ENCODE measurements at regions not wholly inside any gene's neighbourhood (a gene's known extent, or its start where the extent isn't known, plus 50 kb on each side); places are given as distances from the start of the nearest gene placed in this dataset.

DNA sequence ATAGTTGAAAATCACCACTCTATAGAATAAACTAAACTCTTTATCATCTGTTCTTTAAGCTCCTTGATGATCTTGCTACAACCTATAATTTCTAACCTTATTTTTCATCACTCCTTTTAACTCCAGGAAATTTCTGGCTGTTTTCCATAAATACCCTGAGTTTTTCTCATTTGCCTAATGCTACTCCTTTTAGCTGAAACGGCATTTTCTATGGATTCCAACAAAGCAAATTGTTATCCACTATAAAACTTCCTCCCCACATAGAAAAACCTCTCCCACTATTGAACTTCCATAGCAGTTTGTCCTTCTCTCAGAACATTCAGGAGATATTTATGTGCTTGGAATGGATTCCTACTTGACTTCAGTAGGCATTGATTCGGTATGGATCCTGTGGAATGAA is 122.8 kb downstream of the SLC41A2 start:
- H3K36me3 Mint-ChIP-seq: no peaks in the 10 kb centered on the region
- H3K9me3 Mint-ChIP-seq: no peaks in the 10 kb centered on the region
- H3K27ac Mint-ChIP-seq: no peak overlapping the region
- no peaks in the 10 kb centered on the region for H3K4me1 Mint-ChIP-seq
- H3K27me3 Mint-ChIP-seq: no peaks in the 10 kb centered on the region
- ATAC-seq: no peak
- H3K4me3 Mint-ChIP-seq: no peak overlapping the region

DNA sequence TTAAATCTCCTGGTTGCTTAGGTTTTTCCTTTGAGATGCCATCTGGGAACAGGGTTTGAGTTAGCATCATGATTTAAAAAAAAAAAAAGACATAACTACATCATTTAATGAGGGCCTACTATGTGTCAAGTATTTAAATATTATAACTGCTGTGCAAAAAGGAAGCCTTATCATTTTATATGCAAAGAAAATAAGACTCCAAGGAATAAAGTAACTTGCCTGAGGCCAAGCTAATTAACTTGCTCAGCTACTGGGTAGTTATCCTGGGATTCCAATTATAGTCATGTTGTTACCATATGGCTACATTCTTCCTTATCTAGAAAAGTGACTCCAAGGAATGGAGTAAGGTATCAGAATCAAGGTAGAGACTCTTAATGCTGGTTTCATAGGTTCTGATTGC is 123.5 kb downstream of the SLC41A2 start:
- Mint-ChIP-seq H3K4me1 (no peaks in the 10 kb centered on the region), H3K27me3 (no peaks in the 10 kb centered on the region), H3K27ac (no peak overlapping the region), H3K9me3 (no peaks in the 10 kb centered on the region), H3K36me3 (no peaks in the 10 kb centered on the region), H3K4me3 (no peak overlapping the region)
- ATAC-seq: no peak

DNA sequence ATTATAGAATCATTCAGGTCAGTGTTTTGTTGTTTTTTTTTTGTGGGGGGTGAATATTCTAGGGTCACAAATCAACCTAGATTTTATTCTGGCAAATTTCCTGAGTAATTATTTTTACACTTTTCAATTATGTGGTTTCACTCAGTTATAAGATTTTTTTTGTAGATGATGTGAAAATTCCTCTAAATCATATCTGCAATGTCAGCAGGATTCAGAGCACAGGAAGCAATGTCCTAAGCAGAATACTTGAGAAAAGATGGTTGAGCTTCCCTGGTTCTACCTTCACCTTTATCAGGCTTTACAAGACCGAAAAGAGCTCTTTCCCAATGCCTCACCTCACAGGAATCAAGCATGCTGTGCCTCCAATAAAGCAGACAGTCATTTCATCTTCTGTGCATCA is 124.3 kb downstream of the SLC41A2 start:
- no peaks in the 10 kb centered on the region for H3K27me3 Mint-ChIP-seq
- H3K27ac Mint-ChIP-seq: no peak overlapping the region
- no peak overlapping the region for H3K4me3 Mint-ChIP-seq
- no peaks in the 10 kb centered on the region for H3K4me1 Mint-ChIP-seq
- H3K9me3 Mint-ChIP-seq: no peaks in the 10 kb centered on the region
- no peak for ATAC-seq
- no peaks in the 10 kb centered on the region for H3K36me3 Mint-ChIP-seq

DNA sequence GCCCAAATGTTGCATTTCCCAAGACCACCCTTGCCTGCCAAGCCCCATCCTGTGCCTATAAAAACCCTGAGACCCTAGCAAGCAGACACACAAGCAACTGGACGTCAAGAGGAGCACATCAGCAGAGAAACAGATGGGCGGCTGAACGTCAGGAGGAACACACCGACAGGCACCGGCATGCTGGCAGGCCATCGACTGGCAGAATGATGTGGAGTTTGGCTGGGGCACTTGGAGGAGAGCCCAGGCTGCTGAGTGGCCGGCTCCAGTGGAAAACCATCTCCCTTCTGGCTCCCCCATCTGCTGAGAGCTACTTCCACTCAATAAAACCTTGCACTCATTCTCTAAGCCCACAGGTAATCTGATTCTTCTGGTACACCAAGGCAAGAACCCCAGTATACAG is 130.1 kb downstream of the SLC41A2 start:
- H3K27me3 Mint-ChIP-seq: no peaks in the 10 kb centered on the region
- no peak overlapping the region for H3K27ac Mint-ChIP-seq
- H3K9me3 Mint-ChIP-seq: peaks cover 9% of the 10 kb centered on the region
- H3K4me1 Mint-ChIP-seq: no peaks in the 10 kb centered on the region
- H3K36me3 Mint-ChIP-seq: peaks cover 23% of the 10 kb centered on the region
- no peak for ATAC-seq
- H3K4me3 Mint-ChIP-seq: no peak overlapping the region

DNA sequence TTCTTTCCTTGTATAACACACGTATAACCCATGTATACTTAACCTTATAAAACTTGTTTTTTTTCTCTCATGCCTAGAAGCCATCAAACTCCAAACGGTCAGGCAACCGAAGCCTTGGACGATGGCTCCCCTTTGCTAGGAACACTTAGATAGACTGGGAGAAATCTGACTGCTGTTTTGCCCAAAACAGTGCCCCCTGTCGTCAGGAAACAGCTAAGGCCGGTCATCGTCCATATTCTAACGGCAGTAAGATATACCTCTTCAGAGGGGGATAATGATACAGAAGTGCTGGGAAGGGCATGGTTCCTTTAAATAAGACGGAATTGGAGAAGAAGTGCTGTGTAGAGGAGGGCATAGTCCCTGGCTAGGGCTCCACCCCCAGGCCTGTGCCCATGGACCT is 130.5 kb downstream of the SLC41A2 start:
- Mint-ChIP-seq H3K27ac (no peak overlapping the region), H3K4me1 (no peaks in the 10 kb centered on the region), H3K4me3 (no peak overlapping the region), H3K9me3 (peaks cover 9% of the 10 kb centered on the region), H3K27me3 (no peaks in the 10 kb centered on the region), H3K36me3 (peaks cover 23% of the 10 kb centered on the region)
- ATAC-seq: no peak

DNA sequence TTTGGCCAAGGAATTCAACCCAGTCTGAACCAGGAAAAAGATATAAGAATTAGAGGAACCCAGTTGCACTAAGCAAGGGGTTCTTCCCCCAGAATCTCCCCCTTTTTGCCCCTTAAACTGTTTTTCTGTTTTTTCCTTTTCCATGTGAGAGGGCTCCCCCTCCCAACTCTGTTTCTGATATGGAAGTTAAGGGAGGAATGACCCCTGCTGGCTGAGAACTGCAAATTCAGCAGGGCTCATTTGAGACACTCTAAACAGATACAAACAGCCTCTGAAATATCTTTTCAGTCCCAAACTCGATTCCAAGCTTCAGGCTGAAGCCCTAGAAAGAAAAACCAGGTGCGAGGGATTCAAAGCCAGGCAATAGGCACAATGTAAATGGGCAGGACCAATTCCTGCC is 132.7 kb downstream of the SLC41A2 start:
- no peak for ATAC-seq
- H3K9me3 Mint-ChIP-seq: peaks cover 9% of the 10 kb centered on the region
- H3K27me3 Mint-ChIP-seq: no peaks in the 10 kb centered on the region
- peaks cover 23% of the 10 kb centered on the region for H3K36me3 Mint-ChIP-seq
- H3K4me3 Mint-ChIP-seq: no peak overlapping the region
- H3K4me1 Mint-ChIP-seq: no peaks in the 10 kb centered on the region
- no peak overlapping the region for H3K27ac Mint-ChIP-seq

DNA sequence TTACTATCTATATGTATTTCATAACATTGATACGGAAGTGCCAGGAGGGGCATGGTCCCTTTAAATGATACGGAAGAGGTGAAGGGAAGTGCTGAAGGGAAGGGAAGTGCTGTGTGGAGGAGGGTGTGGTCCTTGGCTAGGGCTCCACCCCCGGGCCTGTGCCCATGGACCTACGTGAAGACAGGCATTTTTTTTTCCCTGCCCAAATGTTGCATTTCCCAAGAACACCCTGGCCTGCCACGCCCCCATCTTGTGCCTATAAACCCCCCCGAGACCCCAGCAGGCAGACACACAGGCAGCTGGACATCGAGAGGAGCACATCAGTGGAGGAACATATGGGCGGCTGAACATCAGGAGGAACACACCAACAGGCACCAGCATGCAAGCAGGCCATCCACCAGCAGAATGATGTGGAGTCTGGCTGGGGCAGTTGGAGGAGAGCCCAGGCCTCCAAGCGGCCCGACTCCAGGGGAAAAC is 134.1 kb downstream of the SLC41A2 start:
- H3K27ac Mint-ChIP-seq: no peak overlapping the region
- H3K4me1 Mint-ChIP-seq: no peaks in the 10 kb centered on the region
- no peak overlapping the region for H3K4me3 Mint-ChIP-seq
- ATAC-seq: no peak
- peaks cover 28% of the 10 kb centered on the region for H3K36me3 Mint-ChIP-seq
- peaks cover 9% of the 10 kb centered on the region for H3K9me3 Mint-ChIP-seq
- H3K27me3 Mint-ChIP-seq: no peaks in the 10 kb centered on the region

DNA sequence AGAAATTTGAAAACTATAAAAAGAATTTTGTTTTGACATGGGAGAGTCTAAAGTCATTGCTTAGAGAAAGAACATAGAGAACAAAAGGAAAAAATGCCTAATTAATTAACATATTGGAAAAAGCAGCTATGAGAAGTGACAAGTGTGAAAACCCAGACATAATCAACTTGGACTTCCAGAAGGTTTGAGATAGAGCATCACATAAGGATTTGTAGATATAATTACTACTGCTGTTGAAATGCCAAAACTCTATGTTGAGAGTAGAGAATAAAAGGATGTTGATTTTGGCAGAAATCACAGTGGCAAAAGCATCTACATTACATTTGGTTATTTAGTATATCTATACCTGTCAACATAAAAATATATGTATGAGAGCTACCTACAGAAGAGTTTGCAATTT is 135.1 kb downstream of the SLC41A2 start:
- H3K27ac Mint-ChIP-seq: no peak overlapping the region
- H3K4me3 Mint-ChIP-seq: no peak overlapping the region
- H3K9me3 Mint-ChIP-seq: peaks cover 9% of the 10 kb centered on the region
- ATAC-seq: no peak
- no peaks in the 10 kb centered on the region for H3K27me3 Mint-ChIP-seq
- no peaks in the 10 kb centered on the region for H3K4me1 Mint-ChIP-seq
- peaks cover 28% of the 10 kb centered on the region for H3K36me3 Mint-ChIP-seq

DNA sequence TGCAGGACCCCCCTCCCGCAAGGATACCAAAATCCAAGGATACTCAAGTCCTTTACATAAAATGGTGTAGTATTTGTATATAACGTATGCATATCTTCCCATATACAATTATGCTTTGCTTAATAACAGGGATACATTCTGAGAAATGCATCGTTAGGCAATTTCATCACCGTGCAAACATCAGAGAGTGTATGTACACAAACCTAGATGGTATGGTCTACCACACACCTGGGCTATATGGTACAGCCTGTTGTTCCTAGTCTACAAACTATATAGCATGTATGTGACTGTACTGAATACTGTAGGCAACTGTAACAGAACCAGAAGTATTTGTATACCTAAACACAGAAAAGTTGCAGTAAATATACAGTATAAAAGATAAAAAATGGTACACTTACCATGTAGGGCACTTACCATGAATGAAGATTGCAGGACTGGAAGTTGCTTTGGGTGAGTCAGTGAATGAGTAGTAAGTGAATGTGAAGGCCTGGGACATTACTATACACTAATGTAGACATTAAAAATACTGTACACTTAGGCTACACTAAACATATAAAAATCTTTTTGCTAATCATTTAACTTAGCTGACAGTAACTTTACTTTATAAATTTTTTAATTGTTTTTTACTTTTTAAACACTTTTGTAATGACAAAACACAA is 141.1 kb downstream of the SLC41A2 start:
- Mint-ChIP-seq H3K27me3 (no peaks in the 10 kb centered on the region), H3K27ac (no peak overlapping the region), H3K4me3 (no peak overlapping the region), H3K9me3 (no peaks in the 10 kb centered on the region), H3K4me1 (peaks cover 8% of the 10 kb centered on the region), H3K36me3 (peaks cover 5% of the 10 kb centered on the region)
- ATAC-seq: no peak

DNA sequence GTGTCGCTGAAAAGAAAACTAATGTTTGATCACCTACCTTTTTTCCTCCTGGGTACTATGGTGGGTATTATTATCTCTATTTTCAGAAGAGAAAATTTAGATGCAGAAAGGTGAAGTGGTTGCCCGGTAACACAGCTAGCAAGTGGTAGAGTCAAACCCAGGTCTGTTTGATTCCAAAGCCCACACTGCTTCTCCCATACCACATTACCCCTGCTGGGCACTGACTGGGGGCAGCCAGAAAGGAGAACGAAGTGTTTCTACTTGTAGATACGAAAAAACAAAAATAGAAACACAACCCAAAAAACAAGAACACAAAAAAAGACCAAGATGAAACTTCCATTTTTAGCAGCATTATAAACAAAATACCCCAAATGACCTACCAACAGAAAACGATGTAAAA is 142.2 kb downstream of the SLC41A2 start:
- Mint-ChIP-seq H3K4me3 (no peak overlapping the region), H3K27ac (no peak overlapping the region), H3K4me1 (peaks cover 8% of the 10 kb centered on the region), H3K36me3 (peaks cover 5% of the 10 kb centered on the region), H3K27me3 (no peaks in the 10 kb centered on the region), H3K9me3 (no peaks in the 10 kb centered on the region)
- no peak for ATAC-seq

DNA sequence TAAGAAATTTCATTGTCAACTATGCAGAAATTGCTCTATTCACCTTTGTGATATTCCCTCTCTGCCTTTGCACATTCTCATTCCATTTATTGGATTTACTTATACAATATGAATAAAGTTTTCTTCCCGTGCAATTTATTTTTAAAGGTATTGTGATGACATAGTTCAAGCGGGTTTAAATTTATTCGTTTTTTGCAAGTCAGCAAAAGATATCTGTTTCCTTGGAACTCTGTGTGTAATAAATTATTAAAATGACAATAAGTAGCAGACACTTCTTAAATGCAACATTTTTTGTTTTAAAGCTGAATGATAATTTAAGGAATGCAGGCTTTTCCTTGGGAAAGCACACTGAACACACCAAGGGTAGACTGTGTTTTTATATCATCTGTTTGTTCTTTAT is 143.1 kb downstream of the SLC41A2 start:
- Mint-ChIP-seq H3K4me3 (no peak overlapping the region), H3K27ac (no peak overlapping the region), H3K27me3 (no peaks in the 10 kb centered on the region), H3K9me3 (no peaks in the 10 kb centered on the region), H3K4me1 (peaks cover 16% of the 10 kb centered on the region), H3K36me3 (peaks cover under 1% of the 10 kb centered on the region)
- no peak for ATAC-seq
